Stomach (tissue), 8 donors: ENCODE measurements at regions not wholly inside any gene's neighbourhood (a gene's known extent, or its start where the extent isn't known, plus 50 kb on each side); places are given as distances from the start of the nearest gene placed in this dataset.

Experiments
- DNase-seq, 2 donors: peaks; one replicate each; pipeline versions ENCODE4 v3.0.0 to v3.0.0-alpha.2; 2013 to 2019
- H3K27ac ChIP-seq, 5 donors: fragments of 200-600 bp in 4 of 5; sonication (generic) in 4 of 5; one replicate each; pipeline ENCODE4 v1.5.1; 2013 to 2019; ENCODE audit warnings: mild to moderate bottlenecking in 1 of 5, moderate library complexity in 1 of 5
- H3K27me3 ChIP-seq, 3 donors: fragments of 200-600 bp; sonication (generic); one replicate each; pipeline ENCODE4 v1.5.1; 2017 to 2019; ENCODE audit warnings: mixed run types in 1 of 3
- H3K36me3 ChIP-seq, 4 donors: fragments of 200-600 bp; sonication (generic); 1 replicate in 3 of 4; 2 replicates in 1 of 4; pipeline ENCODE4 v1.5.1; 2016 to 2019
- H3K4me1 ChIP-seq, 4 donors: fragments of 200-600 bp; sonication (generic); one replicate each; pipeline ENCODE4 v1.5.1; 2016 to 2019
- H3K4me3 ChIP-seq, 4 donors: fragments of 200-600 bp; sonication (generic) in 3 of 4; one replicate each; pipeline ENCODE4 v1.5.1; 2016 to 2019; ENCODE audit warnings: mild to moderate bottlenecking in 1 of 4
- H3K9me3 ChIP-seq, 4 donors: fragments of 200-600 bp; sonication (generic); one replicate each; pipeline ENCODE4 v1.5.1; 2016 to 2019
- CTCF ChIP-seq, 7 experiments: fragments of 450-650 bp in 4 of 7; fragments of 200-600 bp in 3 of 7; sonication (generic) in 3 of 7; IDR thresholded peaks; one replicate each; pipeline ENCODE4 v1.5.1; 2016 to 2019; ENCODE audit warnings: antibody characterized with exemption in 7 of 7, control low read depth in 2 of 7, mild to moderate bottlenecking in 1 of 7
- EP300 ChIP-seq: sonication (generic); formaldehyde crosslinking; IDR thresholded peaks from one replicate; pipeline ENCODE4 v1.6.1; 2017; ENCODE audit warnings: antibody characterized with exemption
- POLR2A ChIP-seq, 4 donors: fragments of 450-650 bp; IDR thresholded peaks; one replicate each; pipeline ENCODE4 v1.6.1; 2016; ENCODE audit warnings: antibody characterized with exemption in 4 of 4, control low read depth in 2 of 4, mild to moderate bottlenecking in 1 of 4, moderate library complexity in 1 of 4
- POLR2AphosphoS5 ChIP-seq, 3 donors: sonication (generic); formaldehyde crosslinking; IDR thresholded peaks; one replicate each; pipeline ENCODE4 v1.6.1; 2016; ENCODE audit warnings: antibody characterized with exemption in 3 of 3
- WGBS, 5 donors: extraction: QIAGEN DNeasy Blood & Tissue Kit in 3 of 5; methylation state at CpG; one replicate each; pipeline versions ENCODE4 v1.1.5 to v1.1.7; 2013 to 2018; 5-methylcytosine and 5-hydroxymethylcytosine counted together
- intact Hi-C: fragments of 100-400 bp; cut with DNase I; formaldehyde crosslinking; loops from one replicate; pipeline ENCODE4 v1.15.1; 2023; ENCODE audit warnings: low total_unique reads
- donor health status: healthy with polysubstance abuse.
- donor health status: Bipolar disorder and iron deficiency.
- donor health status: healthy.

GRCh38 chr14:82755923-82756322 is 1222.3 kb upstream of the SEL1L start:
- no peak for TF ChIP-seq POLR2AphosphoS5 (IDR thresholded peaks at IDR 0.05)
- TF ChIP-seq CTCF (IDR thresholded peaks at IDR 0.05): no peak
- no peak for TF ChIP-seq POLR2A (IDR thresholded peaks at IDR 0.05)
- no peak for TF ChIP-seq EP300
- H3K4me1 ChIP-seq: no peaks in the 10 kb centered on the region
- no peaks in the 10 kb centered on the region for H3K27me3 ChIP-seq
- no peak overlapping the region for H3K27ac ChIP-seq
- no peaks in the 10 kb centered on the region for H3K36me3 ChIP-seq
- no peak overlapping the region for H3K4me3 ChIP-seq
- 32 to 47% (median 37%) methylated on average over 1 of the region's 1 CpG for WGBS, 5 donors
- no peaks in the 10 kb centered on the region for H3K9me3 ChIP-seq
- intact Hi-C loops: no loop called here
- peak in 1 of 2 donors; percentile 60 for DNase-seq

GRCh38 chr14:82757776-82758175 is 1224.1 kb upstream of the SEL1L start:
- DNase-seq: no peak

GRCh38 chr14:82759656-82760055 is 1226.0 kb upstream of the SEL1L start:
- no peaks in the 10 kb centered on the region for H3K27me3 ChIP-seq
- no peaks in the 10 kb centered on the region for H3K36me3 ChIP-seq
- no peaks in the 10 kb centered on the region for H3K9me3 ChIP-seq
- peaks cover 0 to 7% (median 0%) of the 10 kb centered on the region in 4 donors for H3K4me1 ChIP-seq
- intact Hi-C loops: no loop called here
- DNase-seq: no peak
- H3K27ac ChIP-seq: no peak overlapping the region
- TF ChIP-seq EP300: no peak
- no peak for TF ChIP-seq POLR2AphosphoS5 (IDR thresholded peaks at IDR 0.05)
- no peak for TF ChIP-seq POLR2A (IDR thresholded peaks at IDR 0.05)
- TF ChIP-seq CTCF (IDR thresholded peaks at IDR 0.05): no peak
- H3K4me3 ChIP-seq: no peak overlapping the region
- 64 to 94% (median 77%) methylated on average over 3 of the region's 3 CpGs for WGBS, 5 donors

More at GRCh38 chr14:82757776-82758175, 1224.1 kb upstream of the SEL1L start:
- no peaks in the 10 kb centered on the region for H3K9me3 ChIP-seq
- intact Hi-C loops: no loop called here
- no peaks in the 10 kb centered on the region for H3K4me1 ChIP-seq
- H3K4me3 ChIP-seq: no peak overlapping the region
- no peaks in the 10 kb centered on the region for H3K36me3 ChIP-seq
- WGBS, 5 donors: 69 to 96% (median 69%) methylated on average over 2 of the region's 2 CpGs
- H3K27ac ChIP-seq: no peak overlapping the region
- H3K27me3 ChIP-seq: no peaks in the 10 kb centered on the region
- no peak for TF ChIP-seq CTCF (IDR thresholded peaks at IDR 0.05)
- TF ChIP-seq POLR2AphosphoS5 (IDR thresholded peaks at IDR 0.05): no peak
- no peak for TF ChIP-seq POLR2A (IDR thresholded peaks at IDR 0.05)
- TF ChIP-seq EP300: no peak

- TF ChIP-seq CTCF (IDR thresholded peaks at IDR 0.05): no peak
- TF ChIP-seq POLR2AphosphoS5 (IDR thresholded peaks at IDR 0.05): no peak
- no peak for TF ChIP-seq POLR2A (IDR thresholded peaks at IDR 0.05)
- no peak for TF ChIP-seq EP300
- no peak for DNase-seq
- H3K4me3 ChIP-seq: no peak overlapping the region
- WGBS, 5 donors: 55 to 67% (median 64%) methylated on average over 5 of the region's 5 CpGs
- H3K9me3 ChIP-seq: no peaks in the 10 kb centered on the region
- H3K27me3 ChIP-seq: no peaks in the 10 kb centered on the region
- H3K4me1 ChIP-seq: peaks cover 0 to 16% (median 0%) of the 10 kb centered on the region in 4 donors
- intact Hi-C loops: no loop called here
- H3K27ac ChIP-seq: no peak overlapping the region
- no peaks in the 10 kb centered on the region for H3K36me3 ChIP-seq
Measured at GRCh38 chr14:82766123-82766522, 1232.5 kb upstream of the SEL1L start.
